ENCODE measurements at regions not wholly inside any gene's neighbourhood (a gene's known extent, or its start where the extent isn't known, plus 50 kb on each side); places are given as distances from the start of the nearest gene placed in this dataset.
"Not testable (repeated sequence)": the region's sequence is repeated elsewhere in the genome, so short reads cannot be mapped to it uniquely, and the experiment has no call there.

DNA sequence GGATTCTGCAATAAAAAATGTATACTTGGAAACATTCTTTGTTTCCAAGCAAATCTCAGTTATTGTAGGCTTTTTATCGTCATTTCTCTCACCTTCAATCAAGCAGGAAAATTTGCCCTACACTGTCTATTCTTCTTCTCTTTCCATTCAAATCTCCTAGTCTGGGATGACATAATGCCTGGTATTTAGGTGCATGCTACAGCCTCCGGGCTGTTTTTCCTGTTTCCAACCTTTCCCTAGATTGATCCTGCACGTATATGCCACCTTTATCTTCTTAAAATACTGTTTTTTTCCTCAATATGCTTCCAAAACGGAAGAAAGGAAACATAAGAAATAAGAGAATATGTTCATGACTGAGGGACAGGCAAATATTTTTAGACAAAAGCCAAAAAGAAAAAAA, 249.1 kb upstream of the UBASH3B start:
- no peak for DNase-seq
- no peaks in the 10 kb centered on the region for H3K27me3 ChIP-seq (replicated peaks; ENCODE audit: control insufficient read depth, insufficient read depth, low read length, poor library complexity, severe bottlenecking)
- H3K36me3 ChIP-seq (ENCODE audit: control insufficient read depth, insufficient read depth, low read length) = no peaks in the 10 kb centered on the region
- H3K27ac ChIP-seq (ENCODE audit: insufficient read depth, low read length, poor library complexity, severe bottlenecking) = no peak overlapping the region
- no peaks in the 10 kb centered on the region for H3K9me3 ChIP-seq (ENCODE audit: control insufficient read depth, low read length)
- H3K4me3 ChIP-seq (ENCODE audit: insufficient read depth, low read depth, low read length, poor library complexity, severe bottlenecking) = no peak overlapping the region
- no peaks in the 10 kb centered on the region for H3K4me1 ChIP-seq (ENCODE audit: control insufficient read depth, insufficient read depth, low read length, poor library complexity, severe bottlenecking)

DNA sequence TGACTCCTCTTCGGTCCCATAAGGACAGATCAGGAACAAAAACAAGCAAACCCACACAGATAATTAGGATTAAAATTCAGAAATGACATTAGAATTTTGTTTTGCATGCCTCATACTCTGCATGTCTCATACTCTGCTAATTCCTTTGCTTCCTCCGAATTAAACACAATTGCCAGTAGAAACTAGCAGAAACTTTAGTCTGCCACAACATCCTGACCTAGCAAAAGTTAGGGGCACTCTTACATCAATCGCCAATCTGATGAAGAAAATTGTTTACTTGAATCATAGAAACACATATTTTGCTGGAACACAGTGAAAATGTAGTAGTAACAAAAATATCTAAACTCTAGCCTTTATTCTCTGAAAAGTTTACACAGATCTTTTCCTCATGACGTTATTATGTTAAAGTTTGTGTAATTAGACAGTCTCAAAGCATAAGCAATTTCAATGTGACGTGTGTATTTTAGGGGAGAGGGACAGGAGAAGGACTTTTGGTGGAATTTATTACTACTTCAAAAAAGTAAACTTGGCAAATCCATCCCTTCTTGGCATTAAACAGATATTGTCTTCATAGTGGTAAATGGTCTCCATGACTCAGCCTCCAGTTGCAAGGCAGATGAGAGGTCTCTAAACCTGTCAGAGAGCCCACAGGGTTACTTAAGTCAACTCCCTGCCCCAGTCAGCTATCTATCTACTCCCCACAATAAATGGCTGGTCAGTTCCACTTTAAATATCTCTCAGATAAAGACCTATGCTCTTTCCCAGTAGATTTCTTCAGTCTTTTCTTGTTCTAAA, 249.8 kb upstream of the UBASH3B start:
- no peak for DNase-seq
- no peaks in the 10 kb centered on the region for H3K36me3 ChIP-seq (ENCODE audit: control insufficient read depth, insufficient read depth, low read length)
- H3K27me3 ChIP-seq (replicated peaks; ENCODE audit: control insufficient read depth, insufficient read depth, low read length, poor library complexity, severe bottlenecking) = no peaks in the 10 kb centered on the region
- H3K4me3 ChIP-seq (ENCODE audit: insufficient read depth, low read depth, low read length, poor library complexity, severe bottlenecking) = no peak overlapping the region
- no peaks in the 10 kb centered on the region for H3K9me3 ChIP-seq (ENCODE audit: control insufficient read depth, low read length)
- no peaks in the 10 kb centered on the region for H3K4me1 ChIP-seq (ENCODE audit: control insufficient read depth, insufficient read depth, low read length, poor library complexity, severe bottlenecking)
- H3K27ac ChIP-seq (ENCODE audit: insufficient read depth, low read length, poor library complexity, severe bottlenecking) = no peak overlapping the region

DNA sequence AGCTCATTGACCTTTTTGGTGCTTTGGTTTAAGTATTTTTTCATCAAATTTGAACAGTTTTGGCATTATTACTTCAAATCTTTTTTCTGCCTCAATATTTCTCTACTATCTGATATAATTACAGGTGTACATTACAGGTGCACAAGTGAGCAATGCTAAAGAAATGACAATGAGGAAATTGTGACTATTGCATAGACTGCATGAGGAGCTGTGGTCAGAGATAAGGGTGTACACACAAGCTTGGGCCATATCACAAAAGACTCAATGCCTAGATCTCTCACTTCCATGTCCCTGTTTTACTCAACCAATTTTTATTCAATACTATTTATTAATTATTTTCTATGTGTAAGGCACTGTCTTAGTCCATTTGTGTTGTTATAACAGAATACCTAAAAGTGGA, 251.0 kb upstream of the UBASH3B start:
- no peaks in the 10 kb centered on the region for H3K36me3 ChIP-seq (ENCODE audit: control insufficient read depth, insufficient read depth, low read length)
- no peaks in the 10 kb centered on the region for H3K9me3 ChIP-seq (ENCODE audit: control insufficient read depth, low read length)
- no peak overlapping the region for H3K27ac ChIP-seq (ENCODE audit: insufficient read depth, low read length, poor library complexity, severe bottlenecking)
- DNase-seq = no peak
- H3K4me1 ChIP-seq (ENCODE audit: control insufficient read depth, insufficient read depth, low read length, poor library complexity, severe bottlenecking) = no peaks in the 10 kb centered on the region
- no peaks in the 10 kb centered on the region for H3K27me3 ChIP-seq (replicated peaks; ENCODE audit: control insufficient read depth, insufficient read depth, low read length, poor library complexity, severe bottlenecking)
- H3K4me3 ChIP-seq (ENCODE audit: insufficient read depth, low read depth, low read length, poor library complexity, severe bottlenecking) = no peak overlapping the region

DNA sequence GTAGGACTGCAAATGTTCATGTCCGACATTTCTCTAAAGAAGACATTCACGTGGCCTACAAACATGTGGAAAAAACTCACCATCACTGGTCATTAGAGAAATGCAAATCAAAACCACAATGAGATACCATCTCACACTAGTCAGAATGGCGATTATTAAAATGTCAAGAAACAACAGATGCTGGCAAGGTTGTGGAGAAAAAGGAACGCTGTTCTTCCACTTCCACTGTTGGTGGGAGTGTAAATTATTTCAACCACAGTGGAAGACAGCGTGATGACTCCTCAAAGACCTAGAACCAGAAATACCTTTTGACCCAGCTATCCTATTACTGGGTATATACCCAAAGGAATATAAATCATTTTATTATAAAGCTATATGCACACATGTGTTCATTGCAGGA, 253.9 kb upstream of the UBASH3B start:
- not testable (repeated sequence) for H3K4me3 ChIP-seq (ENCODE audit: insufficient read depth, low read depth, low read length, poor library complexity, severe bottlenecking); H3K4me1 ChIP-seq (ENCODE audit: control insufficient read depth, insufficient read depth, low read length, poor library complexity, severe bottlenecking); H3K9me3 ChIP-seq (ENCODE audit: control insufficient read depth, low read length); H3K36me3 ChIP-seq (ENCODE audit: control insufficient read depth, insufficient read depth, low read length); H3K27ac ChIP-seq (ENCODE audit: insufficient read depth, low read length, poor library complexity, severe bottlenecking); H3K27me3 ChIP-seq (replicated peaks; ENCODE audit: control insufficient read depth, insufficient read depth, low read length, poor library complexity, severe bottlenecking); DNase-seq

DNA sequence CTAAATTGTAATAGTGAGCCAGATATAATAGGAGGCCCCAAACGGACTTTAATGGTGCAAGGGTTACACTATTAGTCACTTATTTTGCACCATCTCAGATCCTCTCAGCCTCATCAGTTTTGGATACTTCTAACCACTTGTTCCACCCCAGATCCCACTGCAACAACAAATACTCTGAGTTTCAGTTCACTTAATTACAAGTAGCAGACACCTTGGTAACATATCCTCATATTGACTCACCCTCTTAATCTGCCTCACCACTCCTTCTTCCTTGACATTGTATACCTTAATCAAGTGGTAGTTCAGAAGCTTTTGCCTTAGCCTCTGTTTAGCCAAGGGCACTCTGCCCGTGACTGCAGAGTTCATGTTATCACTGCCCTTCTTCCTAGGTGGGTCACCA, 256.1 kb upstream of the UBASH3B start:
- H3K9me3 ChIP-seq (ENCODE audit: control insufficient read depth, low read length) = no peaks in the 10 kb centered on the region
- DNase-seq = no peak
- no peaks in the 10 kb centered on the region for H3K4me1 ChIP-seq (ENCODE audit: control insufficient read depth, insufficient read depth, low read length, poor library complexity, severe bottlenecking)
- H3K27me3 ChIP-seq (replicated peaks; ENCODE audit: control insufficient read depth, insufficient read depth, low read length, poor library complexity, severe bottlenecking) = no peaks in the 10 kb centered on the region
- H3K27ac ChIP-seq (ENCODE audit: insufficient read depth, low read length, poor library complexity, severe bottlenecking) = no peak overlapping the region
- no peak overlapping the region for H3K4me3 ChIP-seq (ENCODE audit: insufficient read depth, low read depth, low read length, poor library complexity, severe bottlenecking)
- no peaks in the 10 kb centered on the region for H3K36me3 ChIP-seq (ENCODE audit: control insufficient read depth, insufficient read depth, low read length)

DNA sequence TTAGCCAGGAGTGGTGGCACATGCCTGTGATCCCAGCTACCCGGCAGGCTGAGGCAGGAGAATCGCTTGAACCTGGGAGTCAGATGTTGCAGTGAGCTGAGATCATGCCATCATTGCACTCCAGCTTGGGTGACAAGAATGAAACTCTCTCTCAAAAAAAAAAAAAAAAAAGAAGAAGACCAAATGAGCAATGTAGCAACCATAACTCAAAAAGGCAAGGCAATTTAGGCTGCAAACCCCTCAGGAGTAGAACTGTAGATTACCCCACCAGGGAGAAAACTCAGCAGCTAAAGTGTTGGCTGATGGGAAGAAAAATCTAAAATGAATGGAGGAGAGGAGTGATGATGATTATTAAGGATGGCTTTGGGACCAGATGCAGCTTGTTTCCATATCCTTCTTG, 256.7 kb upstream of the UBASH3B start:
- H3K27ac ChIP-seq (ENCODE audit: insufficient read depth, low read length, poor library complexity, severe bottlenecking) = no peak overlapping the region
- H3K9me3 ChIP-seq (ENCODE audit: control insufficient read depth, low read length) = no peaks in the 10 kb centered on the region
- no peaks in the 10 kb centered on the region for H3K36me3 ChIP-seq (ENCODE audit: control insufficient read depth, insufficient read depth, low read length)
- H3K4me3 ChIP-seq (ENCODE audit: insufficient read depth, low read depth, low read length, poor library complexity, severe bottlenecking) = no peak overlapping the region
- H3K4me1 ChIP-seq (ENCODE audit: control insufficient read depth, insufficient read depth, low read length, poor library complexity, severe bottlenecking) = no peaks in the 10 kb centered on the region
- no peak for DNase-seq
- no peaks in the 10 kb centered on the region for H3K27me3 ChIP-seq (replicated peaks; ENCODE audit: control insufficient read depth, insufficient read depth, low read length, poor library complexity, severe bottlenecking)

DNA sequence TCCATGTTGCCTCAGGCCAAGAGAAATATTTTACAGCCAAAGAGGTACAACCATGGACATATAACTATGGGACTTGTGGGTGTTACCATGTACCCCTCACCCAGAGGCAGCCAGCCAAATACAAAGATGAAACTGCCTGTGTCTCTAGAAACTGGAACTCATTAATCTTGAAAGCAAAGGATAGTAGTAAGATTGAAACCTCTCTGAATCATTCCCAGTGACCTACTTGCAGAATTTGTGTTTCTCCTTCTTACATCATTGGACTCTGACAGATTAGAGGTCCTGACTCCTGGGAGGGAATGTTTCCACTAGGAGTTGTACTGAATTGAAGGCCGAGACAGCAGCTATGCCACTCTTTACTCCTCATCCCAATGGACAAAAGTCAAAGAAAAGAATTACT, 257.4 kb upstream of the UBASH3B start:
- Histone ChIP-seq H3K9me3 (ENCODE audit: control insufficient read depth, low read length) (no peaks in the 10 kb centered on the region), H3K4me3 (ENCODE audit: insufficient read depth, low read depth, low read length, poor library complexity, severe bottlenecking) (no peak overlapping the region), H3K4me1 (ENCODE audit: control insufficient read depth, insufficient read depth, low read length, poor library complexity, severe bottlenecking) (no peaks in the 10 kb centered on the region), H3K27me3 (replicated peaks; ENCODE audit: control insufficient read depth, insufficient read depth, low read length, poor library complexity, severe bottlenecking) (no peaks in the 10 kb centered on the region), H3K27ac (ENCODE audit: insufficient read depth, low read length, poor library complexity, severe bottlenecking) (no peak overlapping the region), H3K36me3 (ENCODE audit: control insufficient read depth, insufficient read depth, low read length) (no peaks in the 10 kb centered on the region)
- no peak for DNase-seq

DNA sequence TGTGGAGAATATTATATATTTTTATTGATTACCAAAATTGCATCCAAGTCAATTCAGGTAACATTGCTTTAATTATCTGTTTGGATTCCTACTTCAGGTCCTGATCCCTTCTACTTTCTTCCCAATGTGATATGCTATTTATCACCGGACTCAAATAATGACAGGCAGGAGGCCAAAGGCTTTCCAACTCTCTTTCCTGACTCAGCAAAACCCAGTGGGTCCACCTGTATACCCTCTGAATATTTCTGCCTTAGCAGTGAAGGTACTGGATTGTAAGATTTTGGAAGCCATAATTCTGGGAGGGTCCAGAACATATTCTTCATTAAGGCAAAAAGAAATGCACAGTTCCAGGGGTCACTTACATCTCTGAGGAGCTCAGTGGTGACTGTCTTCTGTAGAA, 260.2 kb upstream of the UBASH3B start:
- no peaks in the 10 kb centered on the region for H3K9me3 ChIP-seq (ENCODE audit: control insufficient read depth, low read length)
- no peaks in the 10 kb centered on the region for H3K36me3 ChIP-seq (ENCODE audit: control insufficient read depth, insufficient read depth, low read length)
- no peaks in the 10 kb centered on the region for H3K4me1 ChIP-seq (ENCODE audit: control insufficient read depth, insufficient read depth, low read length, poor library complexity, severe bottlenecking)
- no peak overlapping the region for H3K4me3 ChIP-seq (ENCODE audit: insufficient read depth, low read depth, low read length, poor library complexity, severe bottlenecking)
- no peak overlapping the region for H3K27ac ChIP-seq (ENCODE audit: insufficient read depth, low read length, poor library complexity, severe bottlenecking)
- DNase-seq = no peak
- no peaks in the 10 kb centered on the region for H3K27me3 ChIP-seq (replicated peaks; ENCODE audit: control insufficient read depth, insufficient read depth, low read length, poor library complexity, severe bottlenecking)

DNA sequence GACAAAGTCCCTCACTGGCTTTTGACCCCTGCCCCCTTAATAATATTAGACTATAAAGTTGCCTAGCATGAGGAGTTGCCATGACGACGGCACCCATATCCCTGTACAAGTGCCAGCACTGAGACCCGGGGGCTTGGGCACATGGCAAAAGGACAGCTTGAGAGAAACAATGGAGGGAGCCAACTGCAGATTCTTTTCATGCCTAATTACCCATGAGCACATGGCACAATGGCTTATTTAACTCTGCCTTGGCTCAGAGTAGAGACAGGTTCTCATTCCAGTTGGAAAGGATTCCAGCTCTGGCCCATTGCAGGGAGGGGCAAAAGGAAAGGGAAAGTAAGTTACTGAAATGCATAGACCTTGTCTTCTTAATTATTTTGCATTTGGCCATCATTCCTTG, 261.2 kb upstream of the UBASH3B start:
- no peak overlapping the region for H3K27ac ChIP-seq (ENCODE audit: insufficient read depth, low read length, poor library complexity, severe bottlenecking)
- no peak overlapping the region for H3K4me3 ChIP-seq (ENCODE audit: insufficient read depth, low read depth, low read length, poor library complexity, severe bottlenecking)
- H3K9me3 ChIP-seq (ENCODE audit: control insufficient read depth, low read length) = no peaks in the 10 kb centered on the region
- no peak for DNase-seq
- H3K27me3 ChIP-seq (replicated peaks; ENCODE audit: control insufficient read depth, insufficient read depth, low read length, poor library complexity, severe bottlenecking) = no peaks in the 10 kb centered on the region
- no peaks in the 10 kb centered on the region for H3K36me3 ChIP-seq (ENCODE audit: control insufficient read depth, insufficient read depth, low read length)
- no peaks in the 10 kb centered on the region for H3K4me1 ChIP-seq (ENCODE audit: control insufficient read depth, insufficient read depth, low read length, poor library complexity, severe bottlenecking)

DNA sequence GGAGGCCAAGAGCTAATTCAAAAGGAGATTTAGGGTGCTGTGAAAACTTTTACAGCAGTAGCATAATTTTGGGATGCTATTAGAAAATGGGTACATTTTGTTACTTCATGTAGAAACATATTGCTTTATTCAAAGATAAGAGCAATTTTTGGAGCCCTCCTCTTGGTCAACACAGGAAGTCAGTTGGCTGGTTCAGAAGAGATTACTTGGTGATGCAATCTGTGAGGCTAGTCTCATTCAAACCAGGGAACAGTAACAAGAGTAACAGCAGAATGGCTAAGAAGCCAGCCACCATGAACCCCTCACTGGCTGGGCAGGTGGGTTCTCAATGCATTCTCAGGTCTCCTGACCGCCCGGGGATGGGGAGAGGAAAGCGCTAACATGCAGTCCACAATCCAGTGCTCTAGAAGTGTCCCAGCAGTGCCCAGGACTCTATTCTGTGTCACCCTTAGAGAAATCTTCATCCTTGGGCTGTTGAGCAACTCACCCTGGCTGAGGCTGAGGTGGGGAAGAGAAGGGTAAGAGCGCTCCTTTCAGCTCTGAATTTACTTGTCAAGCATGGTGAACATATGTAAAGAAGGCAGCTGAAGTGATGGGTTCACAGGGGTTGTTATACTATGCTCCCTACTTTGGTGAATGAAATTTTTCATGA, 262.2 kb upstream of the UBASH3B start:
- no peak overlapping the region for H3K4me3 ChIP-seq (ENCODE audit: insufficient read depth, low read depth, low read length, poor library complexity, severe bottlenecking)
- H3K27me3 ChIP-seq (replicated peaks; ENCODE audit: control insufficient read depth, insufficient read depth, low read length, poor library complexity, severe bottlenecking) = no peaks in the 10 kb centered on the region
- no peak for DNase-seq
- H3K36me3 ChIP-seq (ENCODE audit: control insufficient read depth, insufficient read depth, low read length) = no peaks in the 10 kb centered on the region
- no peaks in the 10 kb centered on the region for H3K9me3 ChIP-seq (ENCODE audit: control insufficient read depth, low read length)
- no peaks in the 10 kb centered on the region for H3K4me1 ChIP-seq (ENCODE audit: control insufficient read depth, insufficient read depth, low read length, poor library complexity, severe bottlenecking)
- no peak overlapping the region for H3K27ac ChIP-seq (ENCODE audit: insufficient read depth, low read length, poor library complexity, severe bottlenecking)

Data from effector memory CD4-positive, alpha-beta T cell (primary cell).